ENCODE measurements at regions not wholly inside any gene's neighbourhood (a gene's known extent, or its start where the extent isn't known, plus 50 kb on each side); places are given as distances from the start of the nearest gene placed in this dataset.
A peak's percentile ranks its signal among the peaks of the same experiment; 100 is the strongest.

DNA sequence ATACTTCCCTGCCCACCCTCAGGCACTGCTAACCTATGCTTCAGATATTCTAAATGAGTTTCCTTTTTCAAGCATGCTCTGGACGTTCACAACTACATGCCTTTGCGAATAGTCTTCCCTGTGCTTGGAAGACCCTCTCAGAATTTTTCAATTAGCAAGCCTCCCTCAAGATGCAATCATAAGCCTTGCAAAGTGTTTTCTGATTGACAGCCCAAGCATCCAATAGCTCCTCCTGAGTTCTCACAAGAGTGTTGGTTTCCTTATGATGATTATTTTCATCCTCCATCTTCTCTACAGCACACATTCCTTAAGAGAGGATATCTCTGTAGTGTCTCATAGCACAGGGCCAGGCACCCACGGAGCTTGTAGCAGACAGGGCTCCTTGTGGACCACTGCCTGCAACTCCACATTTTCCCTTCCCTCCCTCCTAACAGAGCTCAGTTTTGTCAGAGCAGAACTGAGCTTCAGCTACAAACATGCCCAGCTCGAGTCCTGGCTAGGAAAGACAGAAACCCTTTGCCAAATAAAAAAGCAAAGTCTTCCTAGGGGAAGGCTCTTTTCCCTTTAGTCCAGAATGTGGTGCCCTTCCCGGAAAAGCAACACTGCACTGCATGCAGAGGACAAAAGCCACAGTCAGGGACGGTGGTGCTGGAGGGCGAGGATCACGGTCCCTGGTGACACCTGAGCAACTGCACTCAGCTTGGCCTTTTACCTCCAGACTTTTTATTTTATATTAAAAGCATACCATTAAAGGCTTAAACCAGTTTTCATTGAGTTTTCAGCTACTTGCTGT lies 819.8 kb upstream of the ID2 start:
- Histone ChIP-seq H2BK5ac (ENCODE audit: insufficient read length, low read length) (no peak overlapping the region), H2AFZ (ENCODE audit: low read length) (no peak overlapping the region), H2AK5ac (ENCODE audit: insufficient read length, low read length) (no peak overlapping the region), H2BK20ac (ENCODE audit: low read depth, low read length, poor library complexity, severe bottlenecking) (no peak overlapping the region), H4K20me1 (ENCODE audit: control insufficient read depth, insufficient read depth, insufficient read length) (no peaks in the 10 kb centered on the region), H3T11ph (ENCODE audit: low read length) (no peak overlapping the region), H4K8ac (replicated peaks; ENCODE audit: insufficient read length, low read depth, low read length) (no peak overlapping the region), H3K79me2 (ENCODE audit: insufficient read depth, low read length) (0 out of 2 replicates have a peak, but pooled peaks cover 1% of the 10 kb centered on the region), H4K91ac (ENCODE audit: insufficient read length, low read depth, low read length) (no peak overlapping the region), H3K9ac (ENCODE audit: extremely low read depth, insufficient read length, low read length) (no peak overlapping the region), H4K5ac (ENCODE audit: insufficient read length, low read depth, low read length) (no peak overlapping the region), H3K4me2 (ENCODE audit: insufficient read depth, insufficient read length, low read length) (no peak overlapping the region), H3K4me1 (ENCODE audit: insufficient read depth, low read length) (peaks cover 3% of the 10 kb centered on the region; the same call in 1 of the 2 replicates), H2BK15ac (ENCODE audit: low read depth, low read length) (no peak overlapping the region), H3K27me3 (ENCODE audit: insufficient read depth, low read length) (no peaks in the 10 kb centered on the region), H3K23me2 (ENCODE audit: insufficient read length, low read depth, low read length, poor library complexity, severe bottlenecking) (no peaks in the 10 kb centered on the region), H3K23ac (ENCODE audit: insufficient read length, low read depth, low read length) (no peak overlapping the region), H3K56ac (ENCODE audit: insufficient read length, low read depth, low read length) (no peak overlapping the region), H3K9me3 (ENCODE audit: control insufficient read depth, low read depth, low read length) (no peaks in the 10 kb centered on the region), H3K14ac (ENCODE audit: insufficient read depth, low read length) (no peak overlapping the region), H3K18ac (ENCODE audit: insufficient read length, low read depth, low read length) (no peak overlapping the region), H3K79me1 (ENCODE audit: insufficient read depth, low read depth, low read length, poor library complexity, severe bottlenecking) (no peaks in the 10 kb centered on the region), H2BK120ac (ENCODE audit: low read depth, low read length, poor library complexity, severe bottlenecking) (no peak overlapping the region), H3K4ac (ENCODE audit: low read depth, low read length) (no peak overlapping the region), H2BK12ac (ENCODE audit: insufficient read length, low read depth, low read length) (no peak overlapping the region), H3K27ac (ENCODE audit: insufficient read length, low read depth, low read length) (no peak overlapping the region)
- Mint-ChIP-seq H3K36me3 (ENCODE audit: insufficient read depth in 1 of 3, low read depth in 3 of 3) (peaks cover 0 to 16% (median 0%) of the 10 kb centered on the region in 3 experiments; a peak in 4 of 7 replicates), H3K9me3 (no peaks in the 10 kb centered on the region), H3K4me1 (peaks cover 10 to 14% of the 10 kb centered on the region in 2 experiments), H3K27ac (peak overlapping the region in 1 of 3 experiments; percentile 25; a peak in 1 of 7 replicates), H3K27me3 (ENCODE audit: low read depth) (no peaks in the 10 kb centered on the region), H3K4me3 (no peak overlapping the region)
- no peak for DNase-seq
- WGBS (ENCODE audit: extremely low coverage, insufficient read length, low lambda C conversion rate) = no CpG with 5 or more reads among the region's 8 CpGs
- TF ChIP-seq CTCF (conservative IDR thresholded peaks at IDR 0.05) = no peak

All from H9 (cell line).